ENCODE measurements at regions not wholly inside any gene's neighbourhood (a gene's known extent, or its start where the extent isn't known, plus 50 kb on each side); places are given as distances from the start of the nearest gene placed in this dataset.

DNA sequence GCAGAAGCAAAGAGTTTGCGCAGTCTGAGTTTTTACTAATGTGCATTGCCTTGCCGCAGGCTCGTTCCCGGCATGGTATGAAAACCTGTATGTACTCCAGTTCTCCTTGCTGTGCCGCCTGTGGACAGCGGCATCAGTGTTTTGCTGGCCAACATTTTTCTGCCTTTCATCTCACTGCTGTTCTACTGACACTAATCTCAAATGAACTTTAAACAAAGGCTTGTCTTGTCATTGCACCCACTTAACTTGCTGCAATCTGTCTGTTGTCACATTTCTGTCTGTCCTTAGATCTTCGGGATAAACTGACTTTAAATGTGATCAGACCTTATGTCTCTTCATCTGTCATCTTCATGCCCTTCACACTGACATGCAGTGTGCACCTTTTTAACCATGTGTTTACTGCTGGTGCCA, 71.7 kb upstream of the ZNRF2 start:
- DNase-seq = peak; percentile 36

DNA sequence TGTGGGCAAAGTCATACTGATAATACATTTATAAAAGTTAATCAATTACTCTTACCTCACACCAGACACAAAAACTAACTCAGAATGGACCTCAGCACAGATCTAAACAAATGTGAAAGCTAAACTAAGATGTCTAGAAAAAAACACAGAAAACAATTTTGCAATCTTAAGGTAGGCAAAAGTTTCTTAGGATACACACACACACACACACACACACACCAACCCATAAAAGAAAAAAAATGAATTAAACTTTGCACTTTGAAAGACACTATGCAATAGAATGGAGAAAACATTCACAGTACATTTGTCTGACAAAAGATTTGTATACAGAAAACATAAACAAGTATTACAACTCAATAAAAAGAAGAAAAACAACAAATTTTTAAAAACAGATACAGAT, 70.8 kb upstream of the ZNRF2 start:
- no peak for DNase-seq

DNA sequence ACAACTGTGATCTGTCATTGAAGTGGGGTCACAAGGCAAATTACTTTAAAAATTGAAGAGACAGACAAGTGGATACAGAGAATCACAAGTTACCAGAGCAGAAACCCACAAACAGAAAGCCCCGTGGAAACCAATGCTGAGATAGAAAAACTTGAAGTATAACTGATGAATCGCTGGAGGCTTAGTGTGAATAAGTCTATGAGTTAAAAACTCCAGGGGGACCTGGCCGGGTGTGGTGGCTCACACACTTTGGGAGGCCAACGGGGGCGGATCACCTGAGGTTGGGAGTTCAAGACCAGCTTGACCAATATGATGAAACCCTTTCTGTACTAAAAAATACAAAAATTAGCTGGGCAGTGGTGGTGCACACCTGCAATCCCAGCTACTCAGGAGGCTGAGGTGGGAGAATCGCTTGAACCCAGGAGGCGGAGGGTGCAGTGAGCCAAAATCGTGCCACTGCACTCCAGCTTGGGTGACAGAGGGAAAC, 69.7 kb upstream of the ZNRF2 start:
- no peak for DNase-seq

DNA sequence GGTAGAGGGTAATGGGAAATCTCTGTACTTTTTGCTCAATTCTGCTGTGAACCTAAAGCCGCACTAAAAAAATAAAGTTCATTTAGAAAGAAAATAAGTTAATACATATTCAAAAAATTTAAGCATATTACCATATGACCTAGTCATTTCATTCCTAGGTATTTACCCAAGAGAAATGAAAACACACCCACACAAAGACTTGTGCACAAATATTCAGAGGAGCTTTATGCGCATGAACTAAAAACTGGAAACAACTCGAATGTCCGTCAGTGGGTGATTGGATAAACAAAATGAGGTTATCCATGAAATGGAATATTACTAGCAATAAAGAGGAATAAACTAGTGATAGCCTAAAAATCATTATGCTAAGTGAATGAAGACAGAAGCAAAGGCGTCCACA, 62.6 kb upstream of the ZNRF2 start:
- DNase-seq = no peak

DNA sequence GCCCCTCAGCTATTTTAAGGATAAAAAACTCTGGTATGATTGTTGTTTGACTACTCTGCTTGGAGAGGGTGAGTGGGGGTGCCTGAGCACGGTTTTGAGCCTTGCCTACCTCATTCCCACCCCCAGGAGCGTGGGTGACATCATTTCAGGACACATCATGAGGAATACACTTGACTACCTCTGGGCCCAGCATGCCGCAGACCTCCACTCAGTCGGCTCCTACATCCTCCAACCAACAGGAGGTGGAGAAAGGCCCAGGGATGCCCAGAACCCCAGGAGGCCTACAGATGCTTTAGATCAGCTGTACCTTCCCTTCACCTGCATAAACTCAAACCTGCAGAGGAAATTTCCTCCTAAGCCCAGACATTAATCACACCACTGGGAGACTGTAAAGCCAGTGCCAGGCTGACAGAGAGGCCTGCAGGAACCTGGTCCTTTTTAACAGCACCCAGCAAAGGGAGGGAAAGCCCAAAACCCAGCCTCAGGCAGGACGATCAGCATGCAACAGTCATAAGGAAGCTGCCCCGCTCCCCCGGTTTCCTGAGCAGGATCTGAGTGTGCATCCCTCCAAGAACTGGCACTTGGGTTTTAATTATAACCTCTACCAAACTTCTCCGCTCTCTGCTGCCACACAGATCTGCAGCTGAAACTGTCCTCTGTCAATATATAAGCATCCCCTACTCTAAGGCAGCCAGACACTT, 61.7 kb upstream of the ZNRF2 start:
- DNase-seq = no peak

DNA sequence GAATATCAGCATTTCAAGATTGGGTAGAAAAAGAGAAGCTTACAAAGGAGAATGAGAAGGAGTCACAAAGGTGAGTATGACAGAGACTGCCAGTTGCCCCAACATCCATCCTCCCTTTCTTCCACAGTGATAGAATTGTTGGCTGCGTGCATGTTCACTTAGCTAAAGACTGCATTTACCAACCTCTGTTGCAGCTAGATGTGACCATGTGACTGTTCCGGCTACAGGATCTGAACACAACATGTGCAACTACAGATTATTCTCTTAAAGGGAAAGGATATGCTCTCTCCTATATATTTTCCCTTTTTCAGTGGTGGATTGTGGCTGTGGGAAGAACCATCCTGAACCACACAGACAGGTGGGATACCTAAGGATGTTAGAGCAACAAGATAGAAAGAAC, 60.5 kb upstream of the ZNRF2 start:
- DNase-seq = no peak

DNA sequence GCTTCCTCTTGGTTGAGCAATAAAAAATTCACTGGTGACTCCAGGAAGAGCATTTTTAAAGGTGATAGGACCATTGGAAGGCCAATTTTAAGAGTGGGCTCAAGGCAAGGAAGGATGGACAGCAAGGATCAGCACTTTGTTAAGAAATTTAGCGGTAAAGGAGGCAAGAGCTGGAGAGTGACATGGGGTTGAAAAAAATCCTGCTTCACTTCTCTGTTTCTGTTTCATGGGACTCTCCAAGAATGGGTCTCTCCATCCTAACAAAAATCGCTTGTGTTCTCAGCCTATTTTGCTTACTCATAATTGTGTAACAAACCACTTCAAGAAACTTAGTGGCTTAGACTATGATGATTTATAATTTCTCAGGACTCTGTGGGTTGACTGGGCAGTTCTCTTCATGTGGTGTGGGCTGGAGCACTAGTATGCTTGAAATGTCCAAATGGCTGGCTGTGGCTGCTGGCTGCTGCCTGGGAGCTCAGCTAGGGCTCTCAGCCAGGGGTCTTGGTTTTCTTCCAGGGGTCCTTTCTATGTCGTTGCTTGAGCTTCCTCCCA, 59.8 kb upstream of the ZNRF2 start:
- DNase-seq = no peak

DNA sequence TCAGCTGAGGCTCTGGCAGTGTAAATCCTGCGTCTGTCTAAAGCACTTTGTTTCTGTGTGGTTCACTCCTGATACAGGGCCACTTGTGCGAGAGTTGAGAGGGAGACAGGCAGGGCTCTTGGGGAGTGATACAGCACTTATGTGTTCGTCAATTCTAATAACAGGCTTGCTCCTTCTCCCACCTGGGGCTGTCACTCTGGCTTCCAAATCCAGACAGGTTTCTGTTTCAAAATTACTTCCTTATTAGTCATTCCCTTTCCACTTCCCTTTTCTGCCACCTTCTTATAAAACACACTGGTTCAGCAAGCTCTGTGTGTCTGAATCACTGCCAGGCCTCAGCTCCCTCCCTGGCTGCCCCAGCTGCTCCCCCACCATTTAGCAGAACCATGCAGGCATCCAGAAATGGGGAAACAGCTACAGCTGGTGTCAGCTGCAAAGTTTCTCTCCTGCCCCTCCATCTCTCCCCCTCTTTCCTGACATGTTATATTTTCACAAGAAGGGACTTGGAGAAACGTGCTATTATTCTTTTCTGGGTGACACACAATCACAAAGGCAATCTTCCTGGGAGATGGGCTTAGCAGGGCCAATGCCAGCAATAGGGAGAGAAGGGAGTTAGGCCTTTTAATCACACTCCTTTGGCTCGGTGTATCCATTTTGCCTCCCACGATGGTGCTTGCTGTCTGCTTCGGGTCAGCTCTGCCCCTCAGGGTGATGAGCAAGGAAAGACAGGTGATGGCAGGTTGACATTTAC, 58.4 kb upstream of the ZNRF2 start:
- DNase-seq = peak; percentile 76

DNA sequence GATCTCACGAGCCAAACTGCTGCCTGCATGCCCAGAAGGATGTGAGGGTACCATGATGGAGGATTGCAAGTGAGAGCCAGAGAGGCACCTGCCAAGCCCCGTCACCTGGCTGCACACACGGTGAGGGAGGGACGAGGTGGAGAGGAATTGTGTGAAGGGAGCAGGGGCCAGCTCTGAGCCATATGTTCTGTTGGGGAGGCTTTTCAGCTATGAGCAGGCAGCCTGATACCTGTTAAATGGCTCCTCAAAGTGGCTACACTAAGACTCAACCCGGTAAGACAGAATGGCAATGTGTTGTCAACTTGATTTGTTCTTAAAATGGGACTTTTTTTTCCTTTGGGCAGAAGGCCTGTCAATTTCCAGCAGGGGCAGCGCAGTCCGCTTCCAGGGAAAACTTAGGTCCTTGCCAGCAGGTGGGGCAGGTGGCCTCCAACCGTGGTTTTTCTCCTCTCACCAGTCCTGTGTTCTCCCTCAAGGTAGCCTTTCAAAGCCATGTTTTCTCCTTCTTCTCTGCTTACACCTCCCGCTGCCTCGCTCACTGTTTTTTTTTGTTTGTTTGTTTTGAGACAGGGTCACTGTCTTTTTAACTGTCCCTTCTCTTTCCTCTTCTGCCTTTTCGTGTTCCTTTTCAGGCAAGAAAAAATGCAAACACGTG, 57.7 kb upstream of the ZNRF2 start:
- peak; percentile 31 for DNase-seq

DNA sequence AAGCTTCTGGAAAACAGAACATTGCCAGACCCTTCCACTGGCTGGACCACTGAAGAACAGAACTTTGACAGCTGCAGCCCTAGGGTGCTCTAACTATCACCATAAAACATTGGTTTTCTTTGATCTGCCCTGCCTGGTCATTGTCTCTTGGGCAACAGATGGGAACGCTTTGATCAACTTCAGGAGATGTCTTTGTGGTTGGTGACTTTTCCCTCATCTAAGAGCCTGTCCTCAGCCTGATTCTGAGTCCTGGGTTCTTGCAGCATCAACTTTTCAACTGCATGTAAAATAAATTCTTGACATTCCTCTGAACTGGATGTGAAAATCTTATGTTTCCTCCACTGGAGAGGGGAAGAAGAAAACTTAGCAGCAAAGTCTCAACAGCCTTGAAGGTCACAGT, 53.1 kb upstream of the ZNRF2 start:
- no peak for DNase-seq

DNA sequence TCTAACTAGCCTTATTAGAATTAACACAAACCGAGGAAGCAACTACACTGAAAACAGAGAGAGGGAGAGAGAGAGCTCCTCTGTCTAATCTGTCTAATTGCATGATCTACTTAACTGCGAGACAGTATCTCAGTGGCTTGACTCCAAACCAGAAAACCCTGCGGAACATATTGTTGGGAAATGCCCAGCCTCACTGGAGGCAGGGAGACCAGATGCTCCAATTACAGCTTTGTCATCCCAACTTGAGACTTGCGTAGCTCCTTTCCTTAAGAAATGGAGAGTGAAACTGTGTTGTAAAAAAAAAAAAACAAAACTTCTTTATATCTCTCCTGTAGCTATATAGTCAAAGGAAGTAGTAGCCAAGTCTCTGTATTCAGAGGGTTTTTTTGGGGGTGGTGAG, 52.0 kb upstream of the ZNRF2 start:
- no peak for DNase-seq

All from NCI-H1694 (cell line).